ENCODE measurements at regions not wholly inside any gene's neighbourhood (a gene's known extent, or its start where the extent isn't known, plus 50 kb on each side); places are given as distances from the start of the nearest gene placed in this dataset.

DNA sequence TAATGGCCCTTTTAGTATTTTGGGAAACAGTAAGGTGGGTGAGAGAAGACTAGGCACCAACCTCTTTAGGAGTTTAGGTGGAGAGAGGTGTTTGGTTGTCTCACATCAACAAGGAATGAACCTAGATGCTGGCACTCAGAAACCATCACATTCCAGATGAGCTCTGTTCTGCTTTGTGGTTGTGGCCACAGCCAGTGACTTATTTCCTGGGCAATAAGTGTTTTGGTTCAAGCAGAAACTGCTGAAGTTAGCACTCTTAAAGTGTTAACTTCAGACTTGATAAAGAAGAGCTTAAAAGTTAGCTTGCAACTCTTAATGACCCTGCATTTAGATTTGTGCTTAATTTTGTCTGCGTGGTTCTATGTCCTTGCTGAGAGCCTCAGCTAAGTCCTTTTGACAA lies 929.2 kb downstream of the SLC4A3 start:
- Histone ChIP-seq H3K4me1 (ENCODE audit: control insufficient read depth, insufficient read depth, low read length) (no peaks in the 10 kb centered on the region), H3K9me3 (ENCODE audit: control insufficient read depth, insufficient read depth, low read depth, low read length) (no peaks in the 10 kb centered on the region), H3K36me3 (ENCODE audit: control insufficient read depth in 2 of 2, insufficient read depth in 1 of 2, low read length in 2 of 2) (no peaks in the 10 kb centered on the region), H3K27ac (ENCODE audit: extremely low read depth, low read depth, low read length) (no peak overlapping the region), H3K4me3 (ENCODE audit: low read depth, low read length) (no peak overlapping the region)
- ChIA-PET POLR2A (no interaction called here), CTCF (no interaction called here)
- TF ChIP-seq, protein P1, sequence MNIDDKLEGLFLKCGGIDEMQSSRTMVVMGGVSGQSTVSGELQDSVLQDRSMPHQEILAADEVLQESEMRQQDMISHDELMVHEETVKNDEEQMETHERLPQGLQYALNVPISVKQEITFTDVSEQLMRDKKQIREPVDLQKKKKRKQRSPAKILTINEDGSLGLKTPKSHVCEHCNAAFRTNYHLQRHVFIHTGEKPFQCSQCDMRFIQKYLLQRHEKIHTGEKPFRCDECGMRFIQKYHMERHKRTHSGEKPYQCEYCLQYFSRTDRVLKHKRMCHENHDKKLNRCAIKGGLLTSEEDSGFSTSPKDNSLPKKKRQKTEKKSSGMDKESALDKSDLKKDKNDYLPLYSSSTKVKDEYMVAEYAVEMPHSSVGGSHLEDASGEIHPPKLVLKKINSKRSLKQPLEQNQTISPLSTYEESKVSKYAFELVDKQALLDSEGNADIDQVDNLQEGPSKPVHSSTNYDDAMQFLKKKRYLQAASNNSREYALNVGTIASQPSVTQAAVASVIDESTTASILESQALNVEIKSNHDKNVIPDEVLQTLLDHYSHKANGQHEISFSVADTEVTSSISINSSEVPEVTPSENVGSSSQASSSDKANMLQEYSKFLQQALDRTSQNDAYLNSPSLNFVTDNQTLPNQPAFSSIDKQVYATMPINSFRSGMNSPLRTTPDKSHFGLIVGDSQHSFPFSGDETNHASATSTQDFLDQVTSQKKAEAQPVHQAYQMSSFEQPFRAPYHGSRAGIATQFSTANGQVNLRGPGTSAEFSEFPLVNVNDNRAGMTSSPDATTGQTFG (tag by site-specific recombination; IDR thresholded peaks at IDR 0.05; ENCODE audit: borderline replicate concordance), result no peak
- TF ChIP-seq ZNF266 (tag by site-specific recombination; IDR thresholded peaks at IDR 0.05; ENCODE audit: low read depth) (no peak), RBAK (tag by site-specific recombination; IDR thresholded peaks at IDR 0.05) (no peak), ZFP41 (tag by site-specific recombination; IDR thresholded peaks at IDR 0.05; ENCODE audit: borderline replicate concordance) (no peak)
- TF ChIP-seq, protein P2, sequence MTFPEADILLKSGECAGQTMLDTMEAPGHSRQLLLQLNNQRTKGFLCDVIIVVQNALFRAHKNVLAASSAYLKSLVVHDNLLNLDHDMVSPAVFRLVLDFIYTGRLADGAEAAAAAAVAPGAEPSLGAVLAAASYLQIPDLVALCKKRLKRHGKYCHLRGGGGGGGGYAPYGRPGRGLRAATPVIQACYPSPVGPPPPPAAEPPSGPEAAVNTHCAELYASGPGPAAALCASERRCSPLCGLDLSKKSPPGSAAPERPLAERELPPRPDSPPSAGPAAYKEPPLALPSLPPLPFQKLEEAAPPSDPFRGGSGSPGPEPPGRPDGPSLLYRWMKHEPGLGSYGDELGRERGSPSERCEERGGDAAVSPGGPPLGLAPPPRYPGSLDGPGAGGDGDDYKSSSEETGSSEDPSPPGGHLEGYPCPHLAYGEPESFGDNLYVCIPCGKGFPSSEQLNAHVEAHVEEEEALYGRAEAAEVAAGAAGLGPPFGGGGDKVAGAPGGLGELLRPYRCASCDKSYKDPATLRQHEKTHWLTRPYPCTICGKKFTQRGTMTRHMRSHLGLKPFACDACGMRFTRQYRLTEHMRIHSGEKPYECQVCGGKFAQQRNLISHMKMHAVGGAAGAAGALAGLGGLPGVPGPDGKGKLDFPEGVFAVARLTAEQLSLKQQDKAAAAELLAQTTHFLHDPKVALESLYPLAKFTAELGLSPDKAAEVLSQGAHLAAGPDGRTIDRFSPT (tag by site-specific recombination; IDR thresholded peaks at IDR 0.05), result no peak
- TF ChIP-seq, protein P3, sequence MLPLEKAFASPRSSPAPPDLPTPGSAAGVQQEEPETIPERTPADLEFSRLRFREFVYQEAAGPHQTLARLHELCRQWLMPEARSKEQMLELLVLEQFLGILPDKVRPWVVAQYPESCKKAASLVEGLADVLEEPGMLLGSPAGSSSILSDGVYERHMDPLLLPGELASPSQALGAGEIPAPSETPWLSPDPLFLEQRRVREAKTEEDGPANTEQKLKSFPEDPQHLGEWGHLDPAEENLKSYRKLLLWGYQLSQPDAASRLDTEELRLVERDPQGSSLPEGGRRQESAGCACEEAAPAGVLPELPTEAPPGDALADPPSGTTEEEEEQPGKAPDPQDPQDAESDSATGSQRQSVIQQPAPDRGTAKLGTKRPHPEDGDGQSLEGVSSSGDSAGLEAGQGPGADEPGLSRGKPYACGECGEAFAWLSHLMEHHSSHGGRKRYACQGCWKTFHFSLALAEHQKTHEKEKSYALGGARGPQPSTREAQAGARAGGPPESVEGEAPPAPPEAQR (tag by site-specific recombination; IDR thresholded peaks at IDR 0.05), result no peak

DNA sequence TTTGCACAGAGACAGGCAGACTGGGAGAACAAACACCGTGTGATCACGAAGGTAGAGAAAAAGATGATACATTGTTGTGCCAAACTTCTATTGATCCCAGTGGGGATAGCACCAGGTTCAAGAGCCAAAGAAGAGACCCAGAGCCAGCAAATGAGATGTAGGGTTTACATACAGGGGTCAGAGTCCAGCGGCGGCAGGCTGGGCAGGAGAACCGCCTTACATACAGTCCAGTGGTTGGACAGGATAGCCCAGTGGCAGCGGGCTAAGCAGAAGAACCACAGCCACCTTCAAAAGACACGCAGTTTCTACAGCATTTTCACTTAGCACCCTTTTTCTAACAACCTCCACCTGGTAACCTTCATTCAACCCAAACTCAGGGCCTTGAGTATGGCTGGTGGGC lies 932.8 kb downstream of the SLC4A3 start:
- TF ChIP-seq, protein P4, sequence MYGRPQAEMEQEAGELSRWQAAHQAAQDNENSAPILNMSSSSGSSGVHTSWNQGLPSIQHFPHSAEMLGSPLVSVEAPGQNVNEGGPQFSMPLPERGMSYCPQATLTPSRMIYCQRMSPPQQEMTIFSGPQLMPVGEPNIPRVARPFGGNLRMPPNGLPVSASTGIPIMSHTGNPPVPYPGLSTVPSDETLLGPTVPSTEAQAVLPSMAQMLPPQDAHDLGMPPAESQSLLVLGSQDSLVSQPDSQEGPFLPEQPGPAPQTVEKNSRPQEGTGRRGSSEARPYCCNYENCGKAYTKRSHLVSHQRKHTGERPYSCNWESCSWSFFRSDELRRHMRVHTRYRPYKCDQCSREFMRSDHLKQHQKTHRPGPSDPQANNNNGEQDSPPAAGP (tag by site-specific recombination; IDR thresholded peaks at IDR 0.05), result no peak
- no peak for TF ChIP-seq ZNF121 (tag by site-specific recombination; IDR thresholded peaks at IDR 0.05)
- no peak for TF ChIP-seq ZNF266 (tag by site-specific recombination; IDR thresholded peaks at IDR 0.05; ENCODE audit: low read depth)
- no peak overlapping the region for H3K4me3 ChIP-seq (ENCODE audit: low read depth, low read length)
- POLR2A ChIA-PET, result no interaction called here
- H3K4me1 ChIP-seq (ENCODE audit: control insufficient read depth, insufficient read depth, low read length), result no peaks in the 10 kb centered on the region
- no peaks in the 10 kb centered on the region for H3K9me3 ChIP-seq (ENCODE audit: control insufficient read depth, insufficient read depth, low read depth, low read length)
- no peaks in the 10 kb centered on the region for H3K36me3 ChIP-seq (ENCODE audit: control insufficient read depth in 2 of 2, insufficient read depth in 1 of 2, low read length in 2 of 2)
- CTCF ChIA-PET, result no interaction called here
- no peak overlapping the region for H3K27ac ChIP-seq (ENCODE audit: extremely low read depth, low read depth, low read length)

DNA sequence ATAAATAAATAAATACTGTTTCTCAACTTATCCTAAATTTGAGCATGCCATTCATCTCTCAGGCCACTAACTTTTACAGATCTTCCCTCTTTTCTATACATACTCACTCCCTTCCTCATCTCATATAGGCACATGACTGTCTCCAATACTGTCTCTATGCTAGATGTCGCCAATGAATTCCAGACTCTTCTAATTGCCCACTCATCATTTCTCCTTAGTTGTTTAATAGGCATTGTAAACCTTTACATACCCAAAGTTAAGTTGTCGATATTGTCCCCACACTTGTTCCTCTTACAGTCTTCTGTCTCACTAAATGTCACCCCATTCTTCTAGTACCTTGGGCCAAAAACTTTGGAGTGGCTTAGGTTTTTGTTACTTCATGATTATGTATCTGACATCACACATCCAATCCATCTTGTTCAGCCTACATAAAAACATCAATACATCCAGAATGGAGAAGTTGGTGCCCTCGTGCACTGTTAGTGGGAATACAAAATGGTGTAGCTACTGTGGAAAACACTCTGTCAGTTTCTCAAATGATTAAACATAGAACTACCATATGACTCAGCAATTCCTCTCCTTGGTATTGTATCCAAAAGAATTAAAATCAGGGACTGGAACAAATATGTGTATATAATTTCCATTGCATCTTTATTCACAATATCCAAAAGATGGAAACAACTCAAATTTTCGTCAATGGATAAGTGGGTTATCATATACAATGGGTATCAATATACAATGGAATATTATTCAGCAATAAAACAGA lies 935.1 kb downstream of the SLC4A3 start:
- no peaks in the 10 kb centered on the region for H3K9me3 ChIP-seq (ENCODE audit: control insufficient read depth, insufficient read depth, low read depth, low read length)
- TF ChIP-seq ZNF830 (tag by site-specific recombination; IDR thresholded peaks at IDR 0.05; ENCODE audit: low read depth), result no peak
- TF ChIP-seq ZNF169 (tag by site-specific recombination; IDR thresholded peaks at IDR 0.05), result no peak
- TF ChIP-seq ZNF660 (tag by site-specific recombination; IDR thresholded peaks at IDR 0.05), result no peak
- TF ChIP-seq ZNF529 (tag by site-specific recombination; IDR thresholded peaks at IDR 0.05; ENCODE audit: insufficient replicate concordance), result no peak
- TF ChIP-seq, protein P5, sequence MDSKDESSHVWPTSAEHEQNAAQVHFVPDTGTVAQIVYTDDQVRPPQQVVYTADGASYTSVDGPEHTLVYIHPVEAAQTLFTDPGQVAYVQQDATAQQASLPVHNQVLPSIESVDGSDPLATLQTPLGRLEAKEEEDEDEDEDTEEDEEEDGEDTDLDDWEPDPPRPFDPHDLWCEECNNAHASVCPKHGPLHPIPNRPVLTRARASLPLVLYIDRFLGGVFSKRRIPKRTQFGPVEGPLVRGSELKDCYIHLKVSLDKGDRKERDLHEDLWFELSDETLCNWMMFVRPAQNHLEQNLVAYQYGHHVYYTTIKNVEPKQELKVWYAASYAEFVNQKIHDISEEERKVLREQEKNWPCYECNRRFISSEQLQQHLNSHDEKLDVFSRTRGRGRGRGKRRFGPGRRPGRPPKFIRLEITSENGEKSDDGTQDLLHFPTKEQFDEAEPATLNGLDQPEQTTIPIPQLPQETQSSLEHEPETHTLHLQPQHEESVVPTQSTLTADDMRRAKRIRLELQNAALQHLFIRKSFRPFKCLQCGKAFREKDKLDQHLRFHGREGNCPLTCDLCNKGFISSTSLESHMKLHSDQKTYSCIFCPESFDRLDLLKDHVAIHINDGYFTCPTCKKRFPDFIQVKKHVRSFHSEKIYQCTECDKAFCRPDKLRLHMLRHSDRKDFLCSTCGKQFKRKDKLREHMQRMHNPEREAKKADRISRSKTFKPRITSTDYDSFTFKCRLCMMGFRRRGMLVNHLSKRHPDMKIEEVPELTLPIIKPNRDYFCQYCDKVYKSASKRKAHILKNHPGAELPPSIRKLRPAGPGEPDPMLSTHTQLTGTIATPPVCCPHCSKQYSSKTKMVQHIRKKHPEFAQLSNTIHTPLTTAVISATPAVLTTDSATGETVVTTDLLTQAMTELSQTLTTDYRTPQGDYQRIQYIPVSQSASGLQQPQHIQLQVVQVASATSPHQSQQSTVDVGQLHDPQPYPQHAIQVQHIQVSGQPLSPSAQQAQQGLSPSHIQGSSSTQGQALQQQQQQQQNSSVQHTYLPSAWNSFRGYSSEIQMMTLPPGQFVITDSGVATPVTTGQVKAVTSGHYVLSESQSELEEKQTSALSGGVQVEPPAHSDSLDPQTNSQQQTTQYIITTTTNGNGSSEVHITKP (tag by site-specific recombination; IDR thresholded peaks at IDR 0.05), result no peak
- ChIA-PET POLR2A (no interaction called here), CTCF (no interaction called here)
- no peak overlapping the region for H3K4me3 ChIP-seq (ENCODE audit: low read depth, low read length)
- no peaks in the 10 kb centered on the region for H3K4me1 ChIP-seq (ENCODE audit: control insufficient read depth, insufficient read depth, low read length)
- no peaks in the 10 kb centered on the region for H3K36me3 ChIP-seq (ENCODE audit: control insufficient read depth in 2 of 2, insufficient read depth in 1 of 2, low read length in 2 of 2)
- no peak overlapping the region for H3K27ac ChIP-seq (ENCODE audit: extremely low read depth, low read depth, low read length)
